H9 (cell line): ENCODE measurements at regions not wholly inside any gene's neighbourhood (a gene's known extent, or its start where the extent isn't known, plus 50 kb on each side); places are given as distances from the start of the nearest gene placed in this dataset.

Source experiments
- DNase-seq: peaks from one replicate; pipeline ENCODE4 v3.0.0-alpha.2; 2017
- H2AFZ ChIP-seq: one replicate; pipeline ENCODE4 v1.6.1; 2013; ENCODE audit warnings: mild to moderate bottlenecking, low read length, control low read depth, moderate library complexity
- H2AK5ac ChIP-seq: 2 replicates; pipeline ENCODE4 v1.6.1; 2013; ENCODE audit warnings: low read length, control low read depth, mixed read lengths; ENCODE audit not compliant: insufficient read length
- H2BK120ac ChIP-seq: one replicate; pipeline ENCODE4 v1.6.1; 2013; ENCODE audit warnings: low read depth, mild to moderate bottlenecking, low read length, control low read depth, inconsistent platforms; ENCODE audit not compliant: poor library complexity, severe bottlenecking
- H2BK12ac ChIP-seq: 2 replicates; pipeline ENCODE4 v1.6.1; 2013; ENCODE audit warnings: low read length, control low read depth, mixed read lengths, low read depth; ENCODE audit not compliant: insufficient read length
- H2BK15ac ChIP-seq: 2 replicates; pipeline ENCODE4 v1.6.1; 2013; ENCODE audit warnings: low read depth, low read length, control low read depth
- H2BK20ac ChIP-seq: one replicate; pipeline ENCODE4 v1.6.1; 2013; ENCODE audit warnings: low read depth, mild to moderate bottlenecking, low read length, control low read depth, inconsistent platforms; ENCODE audit not compliant: poor library complexity, severe bottlenecking
- H2BK5ac ChIP-seq: 2 replicates; pipeline ENCODE4 v1.6.1; 2013; ENCODE audit warnings: low read length, control low read depth, mixed read lengths; ENCODE audit not compliant: insufficient read length
- H3K14ac ChIP-seq: 2 replicates; pipeline ENCODE4 v1.6.1; 2013; ENCODE audit warnings: low read length, control low read depth; ENCODE audit not compliant: insufficient read depth
- H3K18ac ChIP-seq: 2 replicates; pipeline ENCODE4 v1.6.1; 2013; ENCODE audit warnings: low read depth, mild to moderate bottlenecking, mixed read lengths, low read length, control low read depth; ENCODE audit not compliant: insufficient read length
- H3K23ac ChIP-seq: 2 replicates; pipeline ENCODE4 v1.6.1; 2013; ENCODE audit warnings: low read length, control low read depth, mixed read lengths, low read depth; ENCODE audit not compliant: insufficient read length
- H3K23me2 ChIP-seq: 2 replicates; pipeline ENCODE4 v1.6.1; 2013; ENCODE audit warnings: low read depth, mild to moderate bottlenecking, mixed read lengths, low read length, control low read depth; ENCODE audit not compliant: insufficient read length, poor library complexity, severe bottlenecking
- H3K27ac ChIP-seq: 2 replicates; pipeline ENCODE4 v1.5.1; 2013; ENCODE audit warnings: low read length, control low read depth, mixed read lengths, low read depth; ENCODE audit not compliant: insufficient read length
- H3K27me3 ChIP-seq: 2 replicates; pipeline ENCODE4 v1.6.1; 2013; ENCODE audit warnings: low read length, control low read depth, inconsistent platforms; ENCODE audit not compliant: insufficient read depth
- H3K4ac ChIP-seq: 2 replicates; pipeline ENCODE4 v1.6.1; 2013; ENCODE audit warnings: low read depth, mild to moderate bottlenecking, control low read depth, inconsistent platforms, low read length, moderate library complexity
- H3K4me1 ChIP-seq: 2 replicates; pipeline ENCODE4 v1.6.1; 2013; ENCODE audit warnings: low read length, control low read depth, inconsistent platforms; ENCODE audit not compliant: insufficient read depth
- H3K4me2 ChIP-seq: 2 replicates; pipeline ENCODE4 v1.6.1; 2013; ENCODE audit warnings: low read length, control low read depth, mixed read lengths; ENCODE audit not compliant: insufficient read length, insufficient read depth
- H3K56ac ChIP-seq: 2 replicates; pipeline ENCODE4 v1.6.1; 2013; ENCODE audit warnings: low read depth, mild to moderate bottlenecking, mixed read lengths, low read length, control low read depth; ENCODE audit not compliant: insufficient read length
- H3K79me1 ChIP-seq: 2 replicates; pipeline ENCODE4 v1.6.1; 2013; ENCODE audit warnings: low read depth, mild to moderate bottlenecking, moderate library complexity, low read length, control low read depth, inconsistent platforms; ENCODE audit not compliant: insufficient read depth, poor library complexity, severe bottlenecking
- H3K79me2 ChIP-seq: 2 replicates; pipeline ENCODE4 v1.6.1; 2013; ENCODE audit warnings: low read length, control low read depth, inconsistent platforms; ENCODE audit not compliant: insufficient read depth
- H3K9ac ChIP-seq: 2 replicates; pipeline ENCODE4 v1.6.1; 2013; ENCODE audit warnings: low read length, control low read depth, mixed read lengths; ENCODE audit not compliant: insufficient read length; ENCODE audit errors: extremely low read depth
- H3K9me3 ChIP-seq: one replicate; pipeline ENCODE4 v1.6.1; 2013; ENCODE audit warnings: low read depth, low read length, inconsistent platforms; ENCODE audit not compliant: control insufficient read depth
- H3T11ph ChIP-seq: one replicate; pipeline ENCODE4 v1.6.1; 2013; ENCODE audit warnings: mild to moderate bottlenecking, low read length, control low read depth, inconsistent platforms
- H4K20me1 ChIP-seq: one replicate; pipeline ENCODE4 v1.6.1; 2013; ENCODE audit not compliant: control insufficient read depth, insufficient read length, insufficient read depth
- H4K5ac ChIP-seq: 2 replicates; pipeline ENCODE4 v1.6.1; 2013; ENCODE audit warnings: low read depth, mild to moderate bottlenecking, mixed read lengths, low read length, control low read depth; ENCODE audit not compliant: insufficient read length
- H4K8ac ChIP-seq: replicated peaks from 2 replicates; pipeline ENCODE4 v1.6.1; 2013; ENCODE audit warnings: low read length, control low read depth, mixed read lengths, low read depth; ENCODE audit not compliant: insufficient read length
- H4K91ac ChIP-seq: 2 replicates; pipeline ENCODE4 v1.6.1; 2013; ENCODE audit warnings: low read depth, mild to moderate bottlenecking, moderate library complexity, mixed read lengths, low read length, control low read depth; ENCODE audit not compliant: insufficient read length
- H3K27ac Mint-ChIP-seq, 3 experiments: 2 replicates in 2 of 3; 3 replicates in 1 of 3; pipeline ENCODE4 v1.8.0; 2020 to 2021; ENCODE audit warnings: mixed read lengths in 3 of 3, mild to moderate bottlenecking in 1 of 3, moderate library complexity in 1 of 3
- H3K27me3 Mint-ChIP-seq: 2 replicates; pipeline ENCODE4 v1.8.0; 2021; ENCODE audit warnings: low read depth, mild to moderate bottlenecking, moderate library complexity, mixed read lengths
- H3K36me3 Mint-ChIP-seq, 3 experiments: 2 replicates in 2 of 3; 3 replicates in 1 of 3; pipeline ENCODE4 v1.8.0; 2020 to 2021; ENCODE audit warnings: low read depth in 3 of 3, mixed read lengths in 3 of 3; ENCODE audit not compliant: insufficient read depth in 1 of 3
- H3K4me1 Mint-ChIP-seq, 2 experiments: 2 replicates each; pipeline ENCODE4 v1.8.0; 2020; ENCODE audit warnings: mixed read lengths in 2 of 2
- H3K4me3 Mint-ChIP-seq, 2 experiments: 2 replicates in 1 of 2; 3 replicates in 1 of 2; pipeline ENCODE4 v1.8.0; 2020 to 2021; ENCODE audit warnings: mild to moderate bottlenecking in 2 of 2, mixed read lengths in 2 of 2, moderate library complexity in 1 of 2
- H3K9me3 Mint-ChIP-seq, 2 experiments: 2 replicates in 1 of 2; 3 replicates in 1 of 2; pipeline ENCODE4 v1.8.0; 2020; ENCODE audit warnings: mild to moderate bottlenecking in 2 of 2, mixed read lengths in 2 of 2, moderate library complexity in 1 of 2
- CTCF ChIP-seq: fragments of 200-600 bp; sonication (generic); conservative IDR thresholded peaks from 3 replicates; pipeline ENCODE4 v1.8.0; 2021; ENCODE audit warnings: antibody characterized with exemption, mild to moderate bottlenecking
- WGBS: extraction: QIAGEN DNeasy Blood & Tissue Kit; methylation state at CpG from one replicate; pipeline ENCODE4 v1.1.7; 2013; ENCODE audit warnings: missing lambda C conversion rate, low lambda C conversion rate, mixed read lengths; ENCODE audit not compliant: insufficient read length; ENCODE audit errors: extremely low coverage; 5-methylcytosine and 5-hydroxymethylcytosine counted together

- Histone ChIP-seq H3K27me3 (no peaks in the 10 kb centered on the region), H4K91ac (no peak overlapping the region), H4K20me1 (no peaks in the 10 kb centered on the region), H3K4ac (no peak overlapping the region), H3K14ac (no peak overlapping the region), H2BK5ac (no peak overlapping the region), H3K4me2 (no peak overlapping the region), H3K23ac (no peak overlapping the region), H3K23me2 (no peaks in the 10 kb centered on the region), H2BK12ac (no peak overlapping the region), H3K79me1 (no peaks in the 10 kb centered on the region), H2BK20ac (no peak overlapping the region), H3K27ac (peak overlapping the region; percentile 84), H2BK120ac (no peak overlapping the region), H3K79me2 (no peaks in the 10 kb centered on the region), H3K9ac (no peak overlapping the region), H2AK5ac (no peak overlapping the region), H2AFZ (no peak overlapping the region), H3K9me3 (no peaks in the 10 kb centered on the region), H4K5ac (no peak overlapping the region), H3K56ac (no peak overlapping the region), H3K4me1 (no peaks in the 10 kb centered on the region), H3T11ph (no peak overlapping the region), H4K8ac (no peak overlapping the region), H3K18ac (no peak overlapping the region), H2BK15ac (no peak overlapping the region)
- Mint-ChIP-seq H3K27ac (peak overlapping the region; percentile 65 to 97 (median 89); a peak in 6 of 7 replicates), H3K9me3 (peaks cover 18 to 32% of the 10 kb centered on the region in 2 experiments), H3K4me3 (no peak overlapping the region; a peak in 1 of 5 replicates), H3K36me3 (peaks cover 21 to 57% (median 51%) of the 10 kb centered on the region in 3 experiments), H3K27me3 (no peaks in the 10 kb centered on the region), H3K4me1 (peaks cover 15% of the 10 kb centered on the region in 2 experiments)
- TF ChIP-seq CTCF, result no peak
- DNase-seq, result no peak
- no CpG with 5 or more reads among the region's 5 CpGs for WGBS
These were observed 700.5 kb upstream of the CDH10 start for GRCh38 chr5:25345240-25345771.
